Mesenchymal stem cell (in vitro differentiated cells and primary cell): ENCODE measurements at regions not wholly inside any gene's neighbourhood (a gene's known extent, or its start where the extent isn't known, plus 50 kb on each side); places are given as distances from the start of the nearest gene placed in this dataset.

ENCODE experiments used
- DNase-seq: peaks from one replicate; pipeline ENCODE4 v3.0.0-alpha.2; 2013
- H2AFZ ChIP-seq: one replicate; pipeline ENCODE4 v1.6.1; 2013; ENCODE audit warnings: low read depth, mild to moderate bottlenecking, control low read depth, inconsistent platforms, low read length, moderate library complexity
- H2AK5ac ChIP-seq: 2 replicates; pipeline ENCODE4 v1.6.1; 2013; ENCODE audit warnings: low read length, moderate library complexity, mild to moderate bottlenecking, inconsistent platforms; ENCODE audit not compliant: severe bottlenecking
- H2BK120ac ChIP-seq: one replicate; pipeline ENCODE4 v1.6.1; 2013; ENCODE audit warnings: low read depth, mild to moderate bottlenecking, inconsistent platforms, low read length, moderate library complexity
- H2BK12ac ChIP-seq, 2 experiments: one replicate each; pipeline ENCODE4 v1.6.1; 2013; ENCODE audit warnings: inconsistent platforms in 2 of 2, low read length in 2 of 2, mild to moderate bottlenecking in 2 of 2, moderate library complexity in 2 of 2, control low read depth in 1 of 2
- H2BK15ac ChIP-seq: one replicate; pipeline ENCODE4 v1.6.1; 2013; ENCODE audit warnings: mild to moderate bottlenecking, low read depth, inconsistent platforms; ENCODE audit not compliant: poor library complexity, severe bottlenecking
- H2BK5ac ChIP-seq: 2 replicates; pipeline ENCODE4 v1.6.1; 2013; ENCODE audit warnings: low read depth, mild to moderate bottlenecking, low read length, control low read depth, inconsistent platforms; ENCODE audit not compliant: poor library complexity, severe bottlenecking
- H3K14ac ChIP-seq, 2 experiments: one replicate each; pipeline ENCODE4 v1.6.1; 2013; ENCODE audit warnings: inconsistent platforms in 2 of 2, low read length in 2 of 2, control low read depth in 1 of 2, mild to moderate bottlenecking in 1 of 2, moderate library complexity in 1 of 2
- H3K18ac ChIP-seq, 2 experiments: one replicate each; pipeline ENCODE4 v1.6.1; 2013; ENCODE audit warnings: inconsistent platforms in 2 of 2, low read length in 2 of 2, control low read depth in 1 of 2, low read depth in 1 of 2, mild to moderate bottlenecking in 1 of 2
- H3K23ac ChIP-seq, 2 experiments: one replicate each; pipeline ENCODE4 v1.6.1; 2013; ENCODE audit warnings: inconsistent platforms in 2 of 2, low read length in 2 of 2, mild to moderate bottlenecking in 2 of 2, moderate library complexity in 2 of 2, control low read depth in 1 of 2
- H3K27ac ChIP-seq: 2 replicates; pipeline ENCODE4 v1.5.1; 2013; ENCODE audit warnings: mild to moderate bottlenecking, moderate library complexity, low read length, control low read depth, inconsistent platforms; ENCODE audit not compliant: poor library complexity, severe bottlenecking
- H3K27me3 ChIP-seq, 2 experiments: 2 replicates each; pipeline versions ENCODE4 v1.6.1 to v1.7.0; 2013; ENCODE audit warnings: low read length in 2 of 2, mild to moderate bottlenecking in 2 of 2, moderate library complexity in 2 of 2, control low read depth in 1 of 2, inconsistent platforms in 1 of 2; ENCODE audit not compliant: control insufficient read depth in 1 of 2, insufficient read depth in 1 of 2
- H3K36me3 ChIP-seq, 2 experiments: 2 replicates each; pipeline versions ENCODE4 v1.6.1 to v1.7.0; 2013; ENCODE audit warnings: low read length in 2 of 2, control low read depth in 1 of 2, inconsistent platforms in 1 of 2, low read depth in 1 of 2, mild to moderate bottlenecking in 1 of 2; ENCODE audit not compliant: insufficient read depth in 2 of 2, control insufficient read depth in 1 of 2
- H3K4ac ChIP-seq, 2 experiments: one replicate each; pipeline ENCODE4 v1.6.1; 2013; ENCODE audit warnings: inconsistent platforms in 2 of 2, low read length in 2 of 2, mild to moderate bottlenecking in 2 of 2, moderate library complexity in 2 of 2, control low read depth in 1 of 2, low read depth in 1 of 2
- H3K4me1 ChIP-seq: 2 replicates; pipeline ENCODE4 v1.6.1; 2013; ENCODE audit warnings: low read depth, low read length, control low read depth; ENCODE audit not compliant: control insufficient read depth, insufficient read depth
- H3K4me2 ChIP-seq: 2 replicates; pipeline ENCODE4 v1.6.1; 2013; ENCODE audit warnings: low read length, mild to moderate bottlenecking, inconsistent platforms; ENCODE audit not compliant: poor library complexity, severe bottlenecking
- H3K4me3 ChIP-seq, 2 experiments: 2 replicates each; pipeline versions ENCODE4 v1.5.1 to v1.7.0; 2013; ENCODE audit warnings: low read length in 2 of 2, mild to moderate bottlenecking in 2 of 2, control low read depth in 1 of 2, low read depth in 1 of 2; ENCODE audit not compliant: insufficient read depth in 1 of 2
- H3K79me1 ChIP-seq: replicated peaks from 2 replicates; pipeline ENCODE4 v1.6.1; 2013; ENCODE audit warnings: mild to moderate bottlenecking, control low read depth, low read length, inconsistent platforms; ENCODE audit not compliant: poor library complexity, severe bottlenecking
- H3K9ac ChIP-seq: 2 replicates; pipeline ENCODE4 v1.7.0; 2013; ENCODE audit warnings: mild to moderate bottlenecking, low read length, moderate library complexity
- H3K9me3 ChIP-seq: 2 replicates; pipeline ENCODE4 v1.7.0; 2013; ENCODE audit warnings: mild to moderate bottlenecking, low read length; ENCODE audit not compliant: control insufficient read depth
- H4K8ac ChIP-seq: one replicate; pipeline ENCODE4 v1.6.1; 2013; ENCODE audit warnings: inconsistent platforms, mild to moderate bottlenecking, low read length, moderate library complexity
- H4K91ac ChIP-seq: one replicate; pipeline ENCODE4 v1.6.1; 2013; ENCODE audit warnings: mild to moderate bottlenecking, low read length, inconsistent platforms
- WGBS: methylation state at CpG from one replicate; pipeline ENCODE4 v1.1.7; 2013; ENCODE audit warnings: mixed read lengths; 5-methylcytosine and 5-hydroxymethylcytosine counted together

- Histone ChIP-seq H3K18ac (no peak overlapping the region), H3K27me3 (peaks cover 12 to 42% of the 10 kb centered on the region in 2 experiments), H3K27ac (no peak overlapping the region), H3K4me1 (no peaks in the 10 kb centered on the region), H2BK5ac (no peak overlapping the region), H3K36me3 (no peaks in the 10 kb centered on the region), H3K4ac (no peak overlapping the region), H3K4me2 (no peak overlapping the region), H3K14ac (no peak overlapping the region), H3K23ac (no peak overlapping the region), H4K91ac (no peak overlapping the region), H2BK15ac (no peak overlapping the region), H2AK5ac (no peak overlapping the region), H2BK12ac (no peak overlapping the region), H4K8ac (no peak overlapping the region), H3K9ac (no peak overlapping the region), H2AFZ (no peak overlapping the region), H2BK120ac (no peak overlapping the region), H3K79me1 (no peaks in the 10 kb centered on the region), H3K4me3 (no peak overlapping the region), H3K9me3 (no peaks in the 10 kb centered on the region)
- DNase-seq: no peak
- 80% methylated on average over 2 of the region's 2 CpGs for WGBS
These were observed 125.8 kb upstream of the CXCL14 start for GRCh38 chr5:135704616-135705015.

DNA sequence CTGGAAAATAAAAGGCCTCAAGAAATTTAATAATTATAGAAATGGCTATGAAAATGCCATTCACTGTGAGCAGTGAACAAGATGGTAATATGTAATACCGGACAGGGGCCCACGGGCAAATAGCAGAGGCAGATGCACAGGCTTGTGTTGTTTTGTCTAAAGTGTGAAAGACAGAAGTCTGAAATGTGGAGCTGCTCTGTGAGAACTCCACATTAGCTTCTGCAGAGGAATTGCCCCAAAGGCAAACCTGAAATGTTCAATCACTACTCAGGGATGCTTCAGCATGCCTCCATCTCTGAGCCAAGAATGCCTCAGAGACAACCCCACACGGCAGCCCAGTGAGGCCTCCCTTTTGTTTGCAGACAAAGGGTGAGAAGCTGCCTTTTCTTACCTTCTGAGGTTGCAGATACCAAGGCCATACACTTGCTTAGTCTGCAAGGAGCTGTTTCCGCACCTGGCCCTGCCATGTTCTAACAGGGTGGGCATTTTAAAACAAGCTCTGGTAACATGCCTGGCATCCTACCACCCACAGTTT lies 124.3 kb upstream of the CXCL14 start:
- 93% methylated on average over 4 of the region's 4 CpGs for WGBS

DNA sequence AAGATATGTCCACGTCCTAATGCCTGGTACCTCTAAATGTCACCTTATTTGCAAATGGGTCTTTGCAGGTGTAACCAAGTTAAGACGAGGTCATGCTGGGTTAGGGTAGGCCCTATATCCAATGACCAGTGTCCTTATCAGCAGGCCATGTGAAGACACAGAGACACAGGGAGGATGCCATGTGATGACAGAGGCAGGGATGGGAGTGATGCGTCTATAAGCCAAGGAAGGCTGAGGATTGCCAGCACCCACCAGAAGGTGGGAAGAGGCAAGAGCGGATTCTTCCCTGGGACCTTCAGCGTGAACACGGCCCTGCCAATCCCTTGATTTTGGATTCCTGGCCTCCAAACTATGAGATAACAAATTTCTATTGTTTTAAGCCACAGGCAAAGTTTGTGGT lies 123.4 kb upstream of the CXCL14 start:
- Histone ChIP-seq H3K4me1 (no peaks in the 10 kb centered on the region), H3K27ac (no peak overlapping the region), H3K14ac (no peak overlapping the region), H2BK12ac (no peak overlapping the region), H3K36me3 (no peaks in the 10 kb centered on the region), H3K18ac (no peak overlapping the region), H3K9ac (no peak overlapping the region), H2BK15ac (no peak overlapping the region), H2AK5ac (no peak overlapping the region), H3K9me3 (no peaks in the 10 kb centered on the region), H3K4ac (no peak overlapping the region), H3K4me2 (no peak overlapping the region), H4K91ac (no peak overlapping the region), H2BK5ac (no peak overlapping the region), H3K27me3 (peaks cover 11 to 40% of the 10 kb centered on the region in 2 experiments), H4K8ac (no peak overlapping the region), H2BK120ac (no peak overlapping the region), H3K4me3 (no peak overlapping the region), H3K79me1 (no peaks in the 10 kb centered on the region), H2AFZ (no peak overlapping the region), H3K23ac (no peak overlapping the region)
- DNase-seq: no peak
- 83% methylated on average over 6 of the region's 6 CpGs for WGBS

More for the DNA sequence above, 124.3 kb upstream of the CXCL14 start:
- Histone ChIP-seq H3K4me3 (no peak overlapping the region), H2AK5ac (no peak overlapping the region), H3K27ac (no peak overlapping the region), H3K27me3 (peaks cover 7 to 32% of the 10 kb centered on the region in 2 experiments), H3K4ac (no peak overlapping the region), H3K36me3 (no peaks in the 10 kb centered on the region), H3K4me1 (no peaks in the 10 kb centered on the region), H2BK5ac (no peak overlapping the region), H2BK15ac (no peak overlapping the region), H3K9me3 (no peaks in the 10 kb centered on the region), H3K14ac (no peak overlapping the region), H2BK120ac (no peak overlapping the region), H3K9ac (no peak overlapping the region), H2AFZ (no peak overlapping the region), H3K18ac (no peak overlapping the region), H3K79me1 (no peaks in the 10 kb centered on the region), H2BK12ac (no peak overlapping the region), H4K91ac (no peak overlapping the region), H3K23ac (no peak overlapping the region), H3K4me2 (no peak overlapping the region), H4K8ac (no peak overlapping the region)
- no peak for DNase-seq

- no peak overlapping the region for H3K14ac ChIP-seq
These were observed 121.9 kb upstream of the CXCL14 start for GRCh38 chr5:135700731-135701130.

More at GRCh38 chr5:135700731-135701130, 121.9 kb upstream of the CXCL14 start:
- WGBS: 75% methylated on average over 4 of the region's 4 CpGs
- Histone ChIP-seq H3K36me3 (no peaks in the 10 kb centered on the region), H3K23ac (no peak overlapping the region), H3K4me2 (no peak overlapping the region), H3K4me3 (no peak overlapping the region), H4K8ac (no peak overlapping the region), H2AK5ac (no peak overlapping the region), H3K27ac (no peak overlapping the region), H3K9me3 (no peaks in the 10 kb centered on the region), H3K9ac (no peak overlapping the region), H4K91ac (no peak overlapping the region), H3K79me1 (no peaks in the 10 kb centered on the region), H2BK12ac (no peak overlapping the region), H2AFZ (no peak overlapping the region), H3K27me3 (peaks cover 10 to 45% of the 10 kb centered on the region in 2 experiments), H3K4me1 (no peaks in the 10 kb centered on the region), H3K18ac (no peak overlapping the region), H2BK5ac (no peak overlapping the region), H2BK15ac (no peak overlapping the region), H3K4ac (no peak overlapping the region), H2BK120ac (no peak overlapping the region)
- DNase-seq: no peak
